Kidney epithelial cell (primary cell): ENCODE measurements at regions not wholly inside any gene's neighbourhood (a gene's known extent, or its start where the extent isn't known, plus 50 kb on each side); places are given as distances from the start of the nearest gene placed in this dataset.

Source experiments
- DNase-seq: peaks from one replicate; pipeline ENCODE4 v3.0.0-alpha.2; 2010; ENCODE audit warnings: low read depth
- H3K27me3 ChIP-seq: 2 replicates; pipeline ENCODE4 v1.6.0; 2011; ENCODE audit warnings: low read length; ENCODE audit not compliant: control insufficient read depth, insufficient read depth
- H3K36me3 ChIP-seq: 2 replicates; pipeline ENCODE4 v1.5.1; 2011; ENCODE audit warnings: low read length; ENCODE audit not compliant: control insufficient read depth, insufficient read depth
- H3K4me3 ChIP-seq: 2 replicates; pipeline ENCODE4 v1.5.1; 2011; ENCODE audit warnings: low read depth, mild to moderate bottlenecking, control low read depth, low read length
- TF ChIP-seq, protein P1 (sequence below): IDR thresholded peaks from 2 replicates; pipeline ENCODE4 v1.5.1; 2011; ENCODE audit warnings: mild to moderate bottlenecking, moderate library complexity, low read length, control low read depth, inconsistent platforms; ENCODE audit not compliant: insufficient read depth, poor library complexity, severe bottlenecking

DNA sequence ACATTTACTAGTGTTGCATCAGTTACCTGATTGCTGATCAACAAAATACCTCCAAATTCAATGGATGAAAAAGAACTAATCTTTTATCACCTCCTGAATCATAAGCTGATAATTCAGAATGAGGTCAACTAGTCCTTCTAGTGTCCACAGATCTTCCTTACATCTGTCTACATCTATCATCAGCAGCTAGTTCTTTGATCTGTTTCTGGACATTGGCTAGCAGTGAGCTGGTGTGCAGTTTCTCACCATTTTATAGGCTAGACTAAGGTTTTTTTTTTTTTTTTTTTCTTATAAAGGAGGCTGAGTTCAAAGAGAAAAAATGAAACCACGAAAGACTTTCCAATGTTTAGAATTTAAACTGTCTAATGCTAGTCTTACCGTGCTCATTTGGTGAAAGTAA is 534.3 kb upstream of the ST8SIA4 start:
- Histone ChIP-seq H3K27me3 (no peaks in the 10 kb centered on the region), H3K36me3 (no peaks in the 10 kb centered on the region), H3K4me3 (no peak overlapping the region)
- TF ChIP-seq, protein P1, sequence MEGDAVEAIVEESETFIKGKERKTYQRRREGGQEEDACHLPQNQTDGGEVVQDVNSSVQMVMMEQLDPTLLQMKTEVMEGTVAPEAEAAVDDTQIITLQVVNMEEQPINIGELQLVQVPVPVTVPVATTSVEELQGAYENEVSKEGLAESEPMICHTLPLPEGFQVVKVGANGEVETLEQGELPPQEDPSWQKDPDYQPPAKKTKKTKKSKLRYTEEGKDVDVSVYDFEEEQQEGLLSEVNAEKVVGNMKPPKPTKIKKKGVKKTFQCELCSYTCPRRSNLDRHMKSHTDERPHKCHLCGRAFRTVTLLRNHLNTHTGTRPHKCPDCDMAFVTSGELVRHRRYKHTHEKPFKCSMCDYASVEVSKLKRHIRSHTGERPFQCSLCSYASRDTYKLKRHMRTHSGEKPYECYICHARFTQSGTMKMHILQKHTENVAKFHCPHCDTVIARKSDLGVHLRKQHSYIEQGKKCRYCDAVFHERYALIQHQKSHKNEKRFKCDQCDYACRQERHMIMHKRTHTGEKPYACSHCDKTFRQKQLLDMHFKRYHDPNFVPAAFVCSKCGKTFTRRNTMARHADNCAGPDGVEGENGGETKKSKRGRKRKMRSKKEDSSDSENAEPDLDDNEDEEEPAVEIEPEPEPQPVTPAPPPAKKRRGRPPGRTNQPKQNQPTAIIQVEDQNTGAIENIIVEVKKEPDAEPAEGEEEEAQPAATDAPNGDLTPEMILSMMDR, result no peak
- no peak for DNase-seq

DNA sequence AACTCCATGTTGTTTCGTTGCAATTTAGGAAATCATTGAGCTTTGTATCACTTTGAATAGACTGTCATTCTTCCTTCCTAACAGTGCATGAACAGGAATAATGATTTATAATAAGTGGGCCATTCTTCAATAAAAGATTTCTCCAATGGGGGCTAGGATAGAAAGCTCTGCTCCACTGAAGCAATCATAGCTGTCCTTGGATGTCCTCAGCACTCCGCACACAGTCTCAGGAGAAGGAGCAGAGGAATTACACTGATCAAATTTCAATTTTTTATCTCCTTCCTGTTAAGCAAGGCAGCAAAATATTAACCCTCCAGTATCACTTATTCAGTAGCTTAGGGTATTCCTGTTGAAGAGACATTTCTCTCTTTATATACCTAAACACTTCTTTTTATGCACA is 532.7 kb upstream of the ST8SIA4 start:
- Histone ChIP-seq H3K36me3 (no peaks in the 10 kb centered on the region), H3K4me3 (no peak overlapping the region), H3K27me3 (no peaks in the 10 kb centered on the region)
- DNase-seq, result no peak
- TF ChIP-seq, protein P1, result no peak

DNA sequence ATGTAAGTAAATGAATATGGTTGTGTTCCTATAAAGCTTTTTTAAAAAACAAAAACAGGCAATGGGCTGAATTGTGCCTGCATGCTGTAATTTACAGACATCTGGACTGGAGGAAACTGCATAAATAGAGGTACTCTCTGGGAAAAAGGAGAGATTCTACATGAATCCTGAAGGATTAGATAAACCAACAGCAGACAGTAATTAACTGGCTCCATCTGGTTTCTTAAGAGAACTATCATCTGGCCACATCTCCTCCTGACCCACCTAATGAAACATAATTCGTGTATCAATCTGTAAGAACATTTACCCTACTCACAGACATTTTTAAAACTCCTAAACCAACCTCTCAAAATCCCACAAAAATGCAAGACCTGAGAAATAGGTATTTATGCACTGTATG is 528.1 kb upstream of the ST8SIA4 start:
- H3K27me3 ChIP-seq, result no peaks in the 10 kb centered on the region
- H3K4me3 ChIP-seq, result no peak overlapping the region
- no peak for DNase-seq
- H3K36me3 ChIP-seq, result no peaks in the 10 kb centered on the region
- TF ChIP-seq, protein P1, result no peak

DNA sequence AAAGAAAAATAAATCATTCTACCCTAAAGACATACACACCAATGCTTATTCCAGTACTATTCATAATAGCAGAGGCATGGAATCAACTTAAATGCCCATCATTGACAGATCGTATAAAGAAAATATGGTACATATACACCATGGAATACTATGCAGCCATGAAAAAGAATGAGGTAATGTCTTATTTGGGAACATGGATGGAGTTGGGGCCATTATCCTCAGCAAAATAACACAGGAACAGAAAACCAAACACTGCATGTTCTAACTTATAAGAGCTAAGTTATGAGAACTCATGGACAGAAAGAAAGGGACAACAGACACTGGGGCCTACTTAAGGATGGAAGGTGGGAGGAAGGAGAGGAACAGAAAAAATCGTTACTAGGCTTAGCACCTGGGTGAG is 527.5 kb upstream of the ST8SIA4 start:
- no peak overlapping the region for H3K4me3 ChIP-seq
- TF ChIP-seq, protein P1, result no peak
- DNase-seq, result no peak
- no peaks in the 10 kb centered on the region for H3K27me3 ChIP-seq
- no peaks in the 10 kb centered on the region for H3K36me3 ChIP-seq

DNA sequence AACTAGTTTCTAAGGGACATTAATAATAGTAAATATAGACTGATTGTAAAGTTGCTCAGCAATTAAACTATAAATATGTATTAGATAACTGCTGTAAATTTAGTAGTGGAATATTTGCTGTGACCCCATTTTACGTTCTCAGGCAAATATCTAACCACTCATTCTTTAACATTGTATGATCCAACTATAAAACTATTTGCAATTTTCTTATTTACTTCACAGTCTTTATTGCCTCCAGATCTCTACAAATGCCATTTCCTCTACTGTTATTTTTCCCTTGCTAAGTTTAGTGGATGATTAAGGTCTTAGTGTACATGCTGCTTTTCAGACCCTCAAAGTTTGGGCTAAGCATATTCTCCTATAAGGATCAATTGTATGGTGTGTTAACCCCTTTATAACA is 526.2 kb upstream of the ST8SIA4 start:
- no peak for DNase-seq
- TF ChIP-seq, protein P1, result no peak
- Histone ChIP-seq H3K36me3 (no peaks in the 10 kb centered on the region), H3K4me3 (no peak overlapping the region), H3K27me3 (no peaks in the 10 kb centered on the region)

DNA sequence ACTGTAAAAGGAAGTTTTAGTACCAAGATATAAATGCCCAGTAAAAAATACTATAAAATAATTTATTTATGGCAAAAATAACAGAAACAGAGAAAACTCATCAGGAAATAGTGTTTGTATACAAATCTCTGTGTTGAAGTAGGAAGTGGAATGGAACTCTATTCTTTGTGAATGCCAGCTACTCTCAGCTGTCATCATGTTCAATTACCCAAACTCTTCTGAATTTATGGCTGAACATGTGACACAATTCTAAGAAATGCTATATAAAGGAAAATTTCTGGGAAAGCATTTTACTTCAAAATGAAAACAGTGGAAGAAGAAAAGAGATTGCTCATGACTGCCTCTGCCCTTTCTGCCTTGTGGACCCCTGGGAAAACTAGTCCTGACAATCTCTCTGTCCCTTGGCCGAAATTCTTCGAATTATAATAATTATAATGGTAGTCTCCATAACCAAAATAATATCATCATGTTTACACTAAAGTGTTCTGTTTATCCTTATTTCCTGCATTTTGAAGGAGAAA is 522.3 kb upstream of the ST8SIA4 start:
- TF ChIP-seq, protein P1, result no peak
- Histone ChIP-seq H3K36me3 (no peaks in the 10 kb centered on the region), H3K27me3 (no peaks in the 10 kb centered on the region), H3K4me3 (no peak overlapping the region)
- DNase-seq, result no peak
